Neural cell (in vitro differentiated cells): ENCODE measurements at regions not wholly inside any gene's neighbourhood (a gene's known extent, or its start where the extent isn't known, plus 50 kb on each side); places are given as distances from the start of the nearest gene placed in this dataset.

Source experiments
- H2AFZ ChIP-seq: fragments of 200-600, 300-800 bp; sonication (generic), shearing (Covaris generic); 2 replicates; pipeline ENCODE4 v1.6.0; 2014; ENCODE audit warnings: low read depth, mild to moderate bottlenecking, antibody characterized with exemption, low read length, moderate library complexity
- H3F3A ChIP-seq: fragments of 200-600 bp; shearing (Covaris generic); 2 replicates; pipeline ENCODE4 v1.6.1; 2016; ENCODE audit warnings: mild to moderate bottlenecking, moderate library complexity, mixed read lengths, antibody characterized with exemption, low read length; ENCODE audit not compliant: insufficient read depth, poor library complexity, severe bottlenecking
- H3K27ac ChIP-seq: fragments of 200-600, 300-800 bp; sonication (generic), shearing (Covaris generic); 2 replicates; pipeline ENCODE4 v1.5.1; 2014; ENCODE audit warnings: mild to moderate bottlenecking, low read length, moderate library complexity
- H3K27me3 ChIP-seq: fragments of 300-800, 200-600 bp; sonication (generic), shearing (Covaris generic); 2 replicates; pipeline ENCODE4 v1.6.0; 2014; ENCODE audit warnings: mild to moderate bottlenecking, low read depth, low read length, moderate library complexity; ENCODE audit not compliant: insufficient read depth
- H3K36me3 ChIP-seq: fragments of 300-800, 200-600 bp; sonication (generic), shearing (Covaris generic); 2 replicates; pipeline ENCODE4 v1.5.1; 2014; ENCODE audit warnings: mild to moderate bottlenecking, antibody characterized with exemption, low read length, moderate library complexity; ENCODE audit not compliant: insufficient read depth
- H3K4me2 ChIP-seq: fragments of 300-800, 200-600 bp; sonication (generic), shearing (Covaris generic); 2 replicates; pipeline ENCODE4 v1.6.0; 2014; ENCODE audit warnings: mild to moderate bottlenecking, low read length
- H3K4me3 ChIP-seq: fragments of 300-800, 200-600 bp; sonication (generic), shearing (Covaris generic); 2 replicates; pipeline ENCODE4 v1.5.1; 2014; ENCODE audit warnings: mild to moderate bottlenecking, low read length, moderate library complexity
- H3K79me2 ChIP-seq: fragments of 200-600 bp; shearing (Covaris generic); replicated peaks from 2 replicates; pipeline ENCODE4 v1.6.0; 2014; ENCODE audit warnings: mild to moderate bottlenecking, low read length, moderate library complexity; ENCODE audit not compliant: insufficient read depth
- H3K9ac ChIP-seq: fragments of 300-800, 200-600 bp; sonication (generic), shearing (Covaris generic); 2 replicates; pipeline ENCODE4 v1.6.1; 2016; ENCODE audit warnings: mild to moderate bottlenecking, low read length, mixed read lengths
- H3K9me2 ChIP-seq: fragments of 200-600 bp; shearing (Covaris generic); 2 replicates; pipeline ENCODE4 v1.6.1; 2016; ENCODE audit warnings: mild to moderate bottlenecking, low read length, mixed read lengths; ENCODE audit not compliant: insufficient read depth
- H3K9me3 ChIP-seq: fragments of 200-600, 300-800 bp; sonication (generic), shearing (Covaris generic); 2 replicates; pipeline ENCODE4 v1.6.1; 2016; ENCODE audit warnings: mild to moderate bottlenecking, mixed run types, low read length, moderate library complexity, mixed read lengths
- H4K20me1 ChIP-seq: fragments of 200-600 bp; shearing (Covaris generic); 2 replicates; pipeline ENCODE4 v1.6.1; 2016; ENCODE audit warnings: mild to moderate bottlenecking, mixed run types; ENCODE audit not compliant: insufficient read depth
- EZH2 ChIP-seq: fragments of 200-600, 300-800 bp; shearing (Covaris generic), sonication (generic); IDR thresholded peaks from 2 replicates; pipeline ENCODE4 v1.6.1; 2014; ENCODE audit warnings: antibody characterized with exemption, low read length, borderline replicate concordance, mild to moderate bottlenecking; ENCODE audit not compliant: insufficient read depth, poor library complexity, severe bottlenecking
- MXI1 ChIP-seq: fragments of 450-650 bp; conservative IDR thresholded peaks from 2 replicates; pipeline ENCODE4 v1.6.1; 2014; ENCODE audit warnings: antibody characterized with exemption, mild to moderate bottlenecking; ENCODE audit not compliant: poor library complexity, severe bottlenecking
- POLR2AphosphoS5 ChIP-seq: IDR thresholded peaks from 2 replicates; pipeline ENCODE4 v1.6.1; 2012
- RAD21 ChIP-seq: fragments of 450-650 bp; conservative IDR thresholded peaks from 2 replicates; pipeline ENCODE4 v1.6.1; 2014; ENCODE audit warnings: antibody characterized with exemption, mild to moderate bottlenecking, moderate library complexity
- SMC3 ChIP-seq: fragments of 450-650 bp; conservative IDR thresholded peaks from 2 replicates; pipeline ENCODE4 v1.6.1; 2014; ENCODE audit warnings: antibody characterized with exemption, mild to moderate bottlenecking, moderate library complexity; ENCODE audit not compliant: poor library complexity
- TAF1 ChIP-seq: IDR thresholded peaks from 2 replicates; pipeline ENCODE4 v1.6.1; 2012; ENCODE audit warnings: low read depth
- TF ChIP-seq, protein P1 (sequence below): fragments of 450-650 bp; IDR thresholded peaks from 2 replicates; pipeline ENCODE4 v1.5.1; 2014; ENCODE audit warnings: antibody characterized with exemption, mild to moderate bottlenecking, moderate library complexity; ENCODE audit not compliant: poor library complexity, severe bottlenecking
- TF ChIP-seq, protein P2 (sequence below): IDR thresholded peaks from 2 replicates; pipeline ENCODE4 v1.6.1; 2012; ENCODE audit warnings: borderline replicate concordance

DNA sequence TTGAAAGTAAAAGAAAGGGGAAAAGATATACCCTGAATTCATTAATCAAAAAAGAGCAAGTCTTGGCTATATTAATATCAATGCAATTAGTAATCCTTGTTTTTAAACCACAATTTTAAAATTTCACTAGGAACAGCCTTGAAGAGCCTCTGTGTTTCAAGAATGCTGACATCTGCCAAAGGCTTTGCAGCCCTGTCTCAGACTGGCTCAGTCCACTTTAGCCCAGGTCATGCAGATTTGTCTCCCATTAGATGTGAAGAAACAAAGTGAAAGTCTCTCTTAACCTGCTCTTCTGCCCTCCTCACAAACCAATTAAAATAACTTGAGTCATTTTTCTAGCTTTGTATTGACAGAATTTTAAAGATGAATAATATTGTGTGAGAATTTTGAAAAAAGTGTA, 102.7 kb upstream of the CARMIL1 start:
- Histone ChIP-seq H4K20me1 (no peaks in the 10 kb centered on the region), H3K27ac (no peak overlapping the region), H3F3A (no peaks in the 10 kb centered on the region), H3K36me3 (no peaks in the 10 kb centered on the region), H3K27me3 (no peaks in the 10 kb centered on the region), H3K4me2 (no peak overlapping the region), H3K9me2 (no peaks in the 10 kb centered on the region), H3K4me3 (no peak overlapping the region), H3K9ac (no peak overlapping the region), H2AFZ (no peak overlapping the region), H3K9me3 (no peaks in the 10 kb centered on the region), H3K79me2 (no peaks in the 10 kb centered on the region)
- TF ChIP-seq SMC3, result no peak
- no peak for TF ChIP-seq MXI1
- TF ChIP-seq TAF1, result no peak
- TF ChIP-seq, protein P1, sequence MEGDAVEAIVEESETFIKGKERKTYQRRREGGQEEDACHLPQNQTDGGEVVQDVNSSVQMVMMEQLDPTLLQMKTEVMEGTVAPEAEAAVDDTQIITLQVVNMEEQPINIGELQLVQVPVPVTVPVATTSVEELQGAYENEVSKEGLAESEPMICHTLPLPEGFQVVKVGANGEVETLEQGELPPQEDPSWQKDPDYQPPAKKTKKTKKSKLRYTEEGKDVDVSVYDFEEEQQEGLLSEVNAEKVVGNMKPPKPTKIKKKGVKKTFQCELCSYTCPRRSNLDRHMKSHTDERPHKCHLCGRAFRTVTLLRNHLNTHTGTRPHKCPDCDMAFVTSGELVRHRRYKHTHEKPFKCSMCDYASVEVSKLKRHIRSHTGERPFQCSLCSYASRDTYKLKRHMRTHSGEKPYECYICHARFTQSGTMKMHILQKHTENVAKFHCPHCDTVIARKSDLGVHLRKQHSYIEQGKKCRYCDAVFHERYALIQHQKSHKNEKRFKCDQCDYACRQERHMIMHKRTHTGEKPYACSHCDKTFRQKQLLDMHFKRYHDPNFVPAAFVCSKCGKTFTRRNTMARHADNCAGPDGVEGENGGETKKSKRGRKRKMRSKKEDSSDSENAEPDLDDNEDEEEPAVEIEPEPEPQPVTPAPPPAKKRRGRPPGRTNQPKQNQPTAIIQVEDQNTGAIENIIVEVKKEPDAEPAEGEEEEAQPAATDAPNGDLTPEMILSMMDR, result no peak
- TF ChIP-seq RAD21, result no peak
- TF ChIP-seq POLR2AphosphoS5, result no peak
- TF ChIP-seq EZH2, result no peak
- TF ChIP-seq, protein P2, sequence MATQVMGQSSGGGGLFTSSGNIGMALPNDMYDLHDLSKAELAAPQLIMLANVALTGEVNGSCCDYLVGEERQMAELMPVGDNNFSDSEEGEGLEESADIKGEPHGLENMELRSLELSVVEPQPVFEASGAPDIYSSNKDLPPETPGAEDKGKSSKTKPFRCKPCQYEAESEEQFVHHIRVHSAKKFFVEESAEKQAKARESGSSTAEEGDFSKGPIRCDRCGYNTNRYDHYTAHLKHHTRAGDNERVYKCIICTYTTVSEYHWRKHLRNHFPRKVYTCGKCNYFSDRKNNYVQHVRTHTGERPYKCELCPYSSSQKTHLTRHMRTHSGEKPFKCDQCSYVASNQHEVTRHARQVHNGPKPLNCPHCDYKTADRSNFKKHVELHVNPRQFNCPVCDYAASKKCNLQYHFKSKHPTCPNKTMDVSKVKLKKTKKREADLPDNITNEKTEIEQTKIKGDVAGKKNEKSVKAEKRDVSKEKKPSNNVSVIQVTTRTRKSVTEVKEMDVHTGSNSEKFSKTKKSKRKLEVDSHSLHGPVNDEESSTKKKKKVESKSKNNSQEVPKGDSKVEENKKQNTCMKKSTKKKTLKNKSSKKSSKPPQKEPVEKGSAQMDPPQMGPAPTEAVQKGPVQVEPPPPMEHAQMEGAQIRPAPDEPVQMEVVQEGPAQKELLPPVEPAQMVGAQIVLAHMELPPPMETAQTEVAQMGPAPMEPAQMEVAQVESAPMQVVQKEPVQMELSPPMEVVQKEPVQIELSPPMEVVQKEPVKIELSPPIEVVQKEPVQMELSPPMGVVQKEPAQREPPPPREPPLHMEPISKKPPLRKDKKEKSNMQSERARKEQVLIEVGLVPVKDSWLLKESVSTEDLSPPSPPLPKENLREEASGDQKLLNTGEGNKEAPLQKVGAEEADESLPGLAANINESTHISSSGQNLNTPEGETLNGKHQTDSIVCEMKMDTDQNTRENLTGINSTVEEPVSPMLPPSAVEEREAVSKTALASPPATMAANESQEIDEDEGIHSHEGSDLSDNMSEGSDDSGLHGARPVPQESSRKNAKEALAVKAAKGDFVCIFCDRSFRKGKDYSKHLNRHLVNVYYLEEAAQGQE, result no peak

DNA sequence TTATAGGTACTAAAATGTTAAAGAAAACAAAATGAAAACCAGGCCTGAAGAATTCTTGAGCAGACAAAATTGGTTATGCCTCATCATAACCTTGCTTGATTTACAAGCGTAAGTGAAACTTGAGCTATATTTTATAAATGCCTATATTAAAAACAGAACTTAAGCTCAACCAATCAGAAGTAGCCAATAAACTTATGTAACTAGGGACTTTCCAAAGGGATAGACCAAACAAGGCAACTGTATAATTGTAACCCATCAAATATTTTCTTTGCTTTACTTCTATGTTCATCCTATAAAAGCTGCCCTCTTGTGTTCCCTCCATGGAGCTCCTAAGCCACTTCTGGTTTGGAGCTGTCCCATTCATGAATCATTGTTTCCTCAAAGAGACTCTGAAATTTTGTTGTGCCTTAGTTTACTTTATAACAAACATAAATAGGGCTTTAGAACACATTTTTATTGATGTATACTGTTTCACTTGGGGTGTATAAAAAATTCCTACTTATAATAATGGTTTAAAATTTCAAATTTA, 101.6 kb upstream of the CARMIL1 start:
- Histone ChIP-seq H3K79me2 (no peaks in the 10 kb centered on the region), H3K27me3 (no peaks in the 10 kb centered on the region), H3K4me2 (no peak overlapping the region), H2AFZ (no peak overlapping the region), H3K27ac (no peak overlapping the region), H3K9ac (no peak overlapping the region), H3K9me3 (no peaks in the 10 kb centered on the region), H3F3A (no peaks in the 10 kb centered on the region), H3K4me3 (no peak overlapping the region), H4K20me1 (no peaks in the 10 kb centered on the region), H3K36me3 (no peaks in the 10 kb centered on the region), H3K9me2 (no peaks in the 10 kb centered on the region)
- TF ChIP-seq RAD21, result no peak
- TF ChIP-seq MXI1, result no peak
- TF ChIP-seq SMC3, result no peak
- TF ChIP-seq, protein P1, result no peak
- no peak for TF ChIP-seq POLR2AphosphoS5
